ENCODE measurements at regions not wholly inside any gene's neighbourhood (a gene's known extent, or its start where the extent isn't known, plus 50 kb on each side); places are given as distances from the start of the nearest gene placed in this dataset.

DNA sequence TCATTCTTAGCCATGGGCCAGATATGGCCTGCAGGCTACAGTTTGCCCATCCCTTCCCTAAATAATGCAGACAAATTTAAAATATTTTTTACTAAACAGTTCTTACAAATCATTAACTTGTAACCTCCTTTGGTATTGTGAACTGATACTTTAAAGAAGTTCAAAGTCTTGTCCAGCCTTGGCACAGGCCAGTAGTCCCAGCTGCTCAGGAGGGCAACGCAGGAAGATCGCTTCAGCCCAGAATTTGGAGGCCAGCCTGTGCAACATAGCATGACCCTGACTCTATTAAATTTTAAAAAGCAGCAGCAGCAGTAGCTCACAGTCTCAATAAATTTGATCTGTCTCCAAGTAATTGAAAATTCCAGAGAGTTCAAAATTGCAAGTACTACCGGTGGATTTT is 83.7 kb upstream of the ARHGAP32 start:
- CTCF ChIA-PET: interaction anchor here (0.7 kb wide), 1 partner anchor 343 kb away, joined by 3 read pairs; no protein-coding TSS in a partner anchor
- POLR2A ChIA-PET: no interaction called here
- TF ChIP-seq BHLHE40 (IDR thresholded peaks at IDR 0.05; ENCODE audit: borderline replicate concordance): no peak
- TF ChIP-seq NFRKB (IDR thresholded peaks at IDR 0.05): no peak
- no peak for TF ChIP-seq ELF4 (IDR thresholded peaks at IDR 0.05)
- TF ChIP-seq SP1 (IDR thresholded peaks at IDR 0.05): no peak
- TF ChIP-seq HDGF (IDR thresholded peaks at IDR 0.05; ENCODE audit: borderline replicate concordance): no peak
- no peak for TF ChIP-seq LEF1 (IDR thresholded peaks at IDR 0.05; ENCODE audit: borderline replicate concordance)
- TF ChIP-seq TARDBP (IDR thresholded peaks at IDR 0.05): no peak
- no peak for TF ChIP-seq CTBP1 (IDR thresholded peaks at IDR 0.05; ENCODE audit: borderline replicate concordance)
- TF ChIP-seq FOXM1 (IDR thresholded peaks at IDR 0.05; ENCODE audit: borderline replicate concordance): no peak
- TF ChIP-seq FOXK2 (IDR thresholded peaks at IDR 0.05): no peak
- TF ChIP-seq, protein P1, sequence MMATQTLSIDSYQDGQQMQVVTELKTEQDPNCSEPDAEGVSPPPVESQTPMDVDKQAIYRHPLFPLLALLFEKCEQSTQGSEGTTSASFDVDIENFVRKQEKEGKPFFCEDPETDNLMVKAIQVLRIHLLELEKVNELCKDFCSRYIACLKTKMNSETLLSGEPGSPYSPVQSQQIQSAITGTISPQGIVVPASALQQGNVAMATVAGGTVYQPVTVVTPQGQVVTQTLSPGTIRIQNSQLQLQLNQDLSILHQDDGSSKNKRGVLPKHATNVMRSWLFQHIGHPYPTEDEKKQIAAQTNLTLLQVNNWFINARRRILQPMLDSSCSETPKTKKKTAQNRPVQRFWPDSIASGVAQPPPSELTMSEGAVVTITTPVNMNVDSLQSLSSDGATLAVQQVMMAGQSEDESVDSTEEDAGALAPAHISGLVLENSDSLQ (IDR thresholded peaks at IDR 0.05): no peak
- no peak for DNase-seq (ENCODE audit: extremely low spot score)

DNA sequence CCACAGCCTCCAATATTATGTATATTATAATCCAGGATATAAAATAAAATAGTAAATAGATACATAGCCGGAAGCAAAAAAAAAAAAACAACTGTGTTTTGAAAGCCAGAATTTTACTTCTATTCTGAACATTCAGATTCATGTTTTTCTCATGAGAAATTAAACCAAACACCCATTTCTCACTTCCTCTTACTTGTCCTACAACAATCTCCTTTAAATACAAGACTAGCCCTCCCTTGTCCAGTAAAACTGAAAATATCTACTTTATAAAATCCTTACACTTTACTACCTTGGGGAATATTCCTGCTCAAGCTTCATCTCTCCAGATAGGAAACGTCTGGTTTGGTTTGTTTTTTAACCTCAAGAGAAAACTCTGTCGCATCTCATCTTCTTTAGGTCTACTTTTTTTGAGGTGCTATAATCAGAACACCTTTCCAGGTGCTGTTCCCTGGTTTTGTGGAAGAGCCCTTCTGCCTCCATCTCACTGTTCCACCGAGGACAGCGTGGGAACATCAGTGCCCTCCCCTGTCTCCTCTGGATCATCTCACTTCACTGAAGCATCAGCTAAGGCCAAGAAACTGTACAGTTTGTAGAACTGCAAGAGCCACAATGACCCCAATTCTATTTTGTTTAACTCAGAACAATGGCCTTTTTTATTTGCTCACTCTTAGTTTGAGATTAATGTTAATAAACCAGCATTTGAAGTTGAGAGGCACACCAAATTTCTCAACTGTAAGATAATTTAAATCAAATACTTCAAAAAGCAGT is 82.0 kb upstream of the ARHGAP32 start:
- TF ChIP-seq NFRKB (IDR thresholded peaks at IDR 0.05) (no peak), SUZ12 (IDR thresholded peaks at IDR 0.05) (no peak), FOXK2 (IDR thresholded peaks at IDR 0.05) (no peak), SP1 (IDR thresholded peaks at IDR 0.05) (no peak), BHLHE40 (IDR thresholded peaks at IDR 0.05; ENCODE audit: borderline replicate concordance) (no peak), HDGF (IDR thresholded peaks at IDR 0.05; ENCODE audit: borderline replicate concordance) (no peak), TARDBP (IDR thresholded peaks at IDR 0.05) (no peak), ARNT (IDR thresholded peaks at IDR 0.05) (no peak), FOXM1 (IDR thresholded peaks at IDR 0.05; ENCODE audit: borderline replicate concordance) (no peak), CTBP1 (IDR thresholded peaks at IDR 0.05; ENCODE audit: borderline replicate concordance) (no peak), ELF4 (IDR thresholded peaks at IDR 0.05) (no peak), LEF1 (IDR thresholded peaks at IDR 0.05; ENCODE audit: borderline replicate concordance) (no peak), ZNF384 (IDR thresholded peaks at IDR 0.05) (no peak), FOXA1 (IDR thresholded peaks at IDR 0.05) (no peak)
- CTCF ChIA-PET: no interaction called here
- POLR2A ChIA-PET: no interaction called here
- DNase-seq (ENCODE audit: extremely low spot score): no peak

DNA sequence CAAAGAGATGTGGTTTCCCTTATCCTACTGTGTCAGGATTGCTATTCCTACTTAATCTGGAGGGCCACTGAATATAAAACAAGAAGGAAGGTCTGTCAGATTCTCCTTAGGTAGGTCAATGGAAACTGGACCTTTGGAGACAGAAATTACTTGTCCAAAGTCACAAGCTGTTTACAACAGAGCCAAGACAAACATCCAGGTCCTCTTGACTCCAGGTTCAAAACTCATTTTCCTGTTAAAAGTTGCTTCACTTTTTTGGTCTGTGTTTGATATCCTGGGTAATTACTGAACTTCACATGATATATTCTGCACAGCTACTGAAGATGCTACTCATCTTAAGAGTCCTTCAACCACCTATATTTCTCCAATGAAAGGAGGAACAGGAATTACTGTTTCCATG is 81.2 kb upstream of the ARHGAP32 start:
- TF ChIP-seq ARNT (IDR thresholded peaks at IDR 0.05): no peak
- TF ChIP-seq BHLHE40 (IDR thresholded peaks at IDR 0.05; ENCODE audit: borderline replicate concordance): no peak
- no peak for DNase-seq (ENCODE audit: extremely low spot score)
- CTCF ChIA-PET: no interaction called here
- POLR2A ChIA-PET: no interaction called here

DNA sequence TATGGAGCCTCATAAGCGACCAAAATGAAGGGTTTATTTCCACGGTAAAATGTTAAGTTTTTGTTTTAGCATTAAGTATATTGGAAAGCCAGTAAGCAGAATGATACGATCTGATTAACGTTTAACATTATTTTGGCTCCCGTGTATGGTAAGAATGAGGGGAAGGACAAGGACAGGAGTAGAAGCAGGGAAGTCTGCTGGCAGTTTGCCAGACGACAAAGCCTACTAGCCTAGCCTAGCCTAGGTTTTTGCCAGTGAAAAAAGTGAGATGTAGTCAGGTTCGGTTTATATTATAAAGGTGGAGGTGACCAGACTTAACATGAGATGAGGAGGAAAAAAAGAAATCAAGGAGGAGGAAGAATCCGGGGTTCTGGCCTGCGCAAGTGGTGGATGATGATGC is 78.9 kb upstream of the ARHGAP32 start:
- no peak for DNase-seq (ENCODE audit: extremely low spot score)
- ChIA-PET CTCF (no interaction called here), POLR2A (no interaction called here)
- TF ChIP-seq L3MBTL2 (conservative IDR thresholded peaks at IDR 0.05) (no peak), FOXK2 (IDR thresholded peaks at IDR 0.05) (no peak), TARDBP (IDR thresholded peaks at IDR 0.05) (no peak), SUZ12 (IDR thresholded peaks at IDR 0.05) (no peak), BHLHE40 (IDR thresholded peaks at IDR 0.05; ENCODE audit: borderline replicate concordance) (no peak), SP1 (IDR thresholded peaks at IDR 0.05) (no peak), NFRKB (IDR thresholded peaks at IDR 0.05) (no peak), LEF1 (IDR thresholded peaks at IDR 0.05; ENCODE audit: borderline replicate concordance) (no peak), ZNF384 (IDR thresholded peaks at IDR 0.05) (no peak), HDGF (IDR thresholded peaks at IDR 0.05; ENCODE audit: borderline replicate concordance) (no peak), ELF4 (IDR thresholded peaks at IDR 0.05) (no peak), CTBP1 (IDR thresholded peaks at IDR 0.05; ENCODE audit: borderline replicate concordance) (no peak), ARNT (IDR thresholded peaks at IDR 0.05) (no peak), FOXM1 (IDR thresholded peaks at IDR 0.05; ENCODE audit: borderline replicate concordance) (no peak), FOXA1 (IDR thresholded peaks at IDR 0.05) (no peak)
- TF ChIP-seq, protein P1 (IDR thresholded peaks at IDR 0.05): no peak

DNA sequence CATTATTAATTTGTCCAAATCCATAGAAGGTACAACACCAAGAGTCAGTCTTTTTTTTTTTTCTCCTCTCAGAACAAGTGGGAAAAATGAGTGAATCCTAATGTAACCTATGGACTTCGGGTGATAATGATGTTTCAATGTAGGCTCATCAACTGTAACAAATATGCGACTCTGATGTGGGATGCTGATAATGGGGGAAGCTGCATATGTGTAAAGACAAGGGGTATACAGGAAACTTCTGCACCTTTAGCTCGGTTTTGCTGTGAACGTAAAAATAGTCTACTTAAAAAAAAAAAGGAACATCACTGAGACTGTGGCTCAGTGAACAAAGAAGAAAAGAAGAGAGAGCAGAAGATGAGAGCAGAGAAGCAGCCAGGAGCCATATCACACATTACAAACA is 78.3 kb upstream of the ARHGAP32 start:
- TF ChIP-seq ARNT (IDR thresholded peaks at IDR 0.05) (no peak), FOXM1 (IDR thresholded peaks at IDR 0.05; ENCODE audit: borderline replicate concordance) (no peak), BHLHE40 (IDR thresholded peaks at IDR 0.05; ENCODE audit: borderline replicate concordance) (no peak), SUZ12 (IDR thresholded peaks at IDR 0.05) (no peak), FOXK2 (IDR thresholded peaks at IDR 0.05) (no peak), L3MBTL2 (conservative IDR thresholded peaks at IDR 0.05) (no peak), NFRKB (IDR thresholded peaks at IDR 0.05) (no peak), CTBP1 (IDR thresholded peaks at IDR 0.05; ENCODE audit: borderline replicate concordance) (no peak), FOXA1 (IDR thresholded peaks at IDR 0.05) (no peak), HDGF (IDR thresholded peaks at IDR 0.05; ENCODE audit: borderline replicate concordance) (no peak), LEF1 (IDR thresholded peaks at IDR 0.05; ENCODE audit: borderline replicate concordance) (no peak), ELF4 (IDR thresholded peaks at IDR 0.05) (no peak), SP1 (IDR thresholded peaks at IDR 0.05) (no peak), ZNF384 (IDR thresholded peaks at IDR 0.05) (no peak), TARDBP (IDR thresholded peaks at IDR 0.05) (no peak)
- TF ChIP-seq, protein P1 (IDR thresholded peaks at IDR 0.05): no peak
- POLR2A ChIA-PET: no interaction called here
- CTCF ChIA-PET: no interaction called here
- no peak for DNase-seq (ENCODE audit: extremely low spot score)

DNA sequence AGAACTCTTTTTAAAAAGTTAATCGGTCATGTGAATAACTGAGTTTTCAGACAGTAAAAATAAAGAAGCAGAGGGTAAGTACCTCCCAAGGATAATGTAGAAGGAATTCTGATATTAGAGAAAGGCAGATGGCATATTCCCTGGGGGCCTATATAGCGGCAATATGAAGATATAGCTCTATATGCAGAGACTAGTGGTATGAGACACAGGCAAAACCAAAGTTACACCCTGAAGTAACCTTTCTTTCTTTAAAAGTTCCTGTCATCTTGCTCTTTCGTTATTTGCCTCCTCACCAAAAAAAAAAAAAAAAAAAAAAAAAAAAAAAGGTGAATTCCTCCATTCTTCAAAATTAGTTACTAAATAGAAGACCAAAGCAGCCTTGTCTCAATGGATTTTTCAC is 76.2 kb upstream of the ARHGAP32 start:
- DNase-seq (ENCODE audit: extremely low spot score): no peak
- ChIA-PET CTCF (interaction anchor here (0.6 kb wide), 1 partner anchor 64 kb away, joined by 3 read pairs; no protein-coding TSS in a partner anchor), POLR2A (no interaction called here)
- TF ChIP-seq, protein P1 (IDR thresholded peaks at IDR 0.05): no peak
- TF ChIP-seq ZNF384 (IDR thresholded peaks at IDR 0.05) (peak; percentile 32; the same call in 1 of the 2 replicates), HDGF (IDR thresholded peaks at IDR 0.05; ENCODE audit: borderline replicate concordance) (no peak)
